HCT116 (cell line): ENCODE measurements at regions not wholly inside any gene's neighbourhood (a gene's known extent, or its start where the extent isn't known, plus 50 kb on each side); places are given as distances from the start of the nearest gene placed in this dataset.

Experiments
- ATAC-seq: fragments of 200-7000 bp; cut with Tn5 transposase; 2 replicates; pipeline ENCODE4 v1.9.1; 2020; ENCODE audit warnings: mild to moderate bottlenecking, moderate library complexity
- BruUV-seq: library from RNA; stranded (reverse); fragments of 400-500 nt; replicated peaks from 2 replicates; lab custom pipeline; 2021; lab: Mats Ljungman, UMichigan
- CTCF ChIA-PET: fragments of 300-600 bp; sonication (Branson Sonifier 250); formaldehyde crosslinking; loops from one replicate; lab custom pipeline; 2021; ENCODE audit warnings: antibody characterized with exemption; lab: Charles Lee
- POLR2A ChIA-PET: fragments of 300-600, 350-600 bp; sonication (Branson Sonifier 250); formaldehyde crosslinking; loops from one replicate; lab custom pipeline; 2021; ENCODE audit warnings: antibody characterized with exemption; lab: Charles Lee
- RAD21 ChIA-PET, 2 experiments: fragments of 300-600 bp; sonication (Branson Sonifier 250); formaldehyde crosslinking; loops; one replicate each; lab custom pipeline; 2023; ENCODE audit warnings: low total read pairs in 2 of 2; ENCODE audit not compliant: uncharacterized antibody in 2 of 2, unreplicated experiment in 2 of 2, low non-redundant PET in 1 of 2; lab: Charles Lee
- DNase-seq: peaks from one replicate; pipeline ENCODE4 v3.0.0-alpha.2; 2010; ENCODE audit warnings: low read depth, low spot score
- H2AFZ ChIP-seq: fragments of 200-600 bp; shearing (Covaris generic), sonication (generic); 2 replicates; pipeline ENCODE4 v1.6.1; 2017; ENCODE audit warnings: low read depth, mixed run types, mixed read lengths, antibody characterized with exemption, low read length; ENCODE audit not compliant: poor library complexity, severe bottlenecking
- H3K27ac ChIP-seq: 2 replicates; pipeline ENCODE4 v1.5.1; 2012; ENCODE audit warnings: low read depth, low read length
- H3K27me3 ChIP-seq: fragments of 200-600 bp; sonication (generic); 2 replicates; pipeline ENCODE4 v1.6.1; 2016; ENCODE audit warnings: mixed run types, low read length, mixed read lengths; ENCODE audit not compliant: insufficient read depth
- H3K36me3 ChIP-seq, 2 experiments: fragments of 200-500 bp in 1 of 2; fragments of 200-600 bp in 1 of 2; sonication (Bioruptor generic) in 1 of 2; sonication (generic) in 1 of 2; 2 replicates each; pipeline versions ENCODE4 v1.5.1 to v1.6.1; 2014 to 2016; ENCODE audit warnings: low read length in 2 of 2, inconsistent platforms in 1 of 2, mixed read lengths in 1 of 2, mixed run types in 1 of 2; ENCODE audit not compliant: insufficient read depth in 2 of 2, control insufficient read depth in 1 of 2
- H3K4me1 ChIP-seq, 2 experiments: fragments of 200-600 bp in 1 of 2; sonication (generic) in 1 of 2; 2 replicates each; pipeline versions ENCODE4 v1.5.1 to v1.6.1; 2012 to 2017; ENCODE audit warnings: low read length in 2 of 2, inconsistent platforms in 1 of 2, mild to moderate bottlenecking in 1 of 2, mixed read lengths in 1 of 2, mixed run types in 1 of 2, moderate library complexity in 1 of 2; ENCODE audit not compliant: insufficient read depth in 2 of 2, control insufficient read depth in 1 of 2
- H3K4me2 ChIP-seq: fragments of 200-600 bp; sonication (generic); 2 replicates; pipeline ENCODE4 v1.6.1; 2017; ENCODE audit warnings: mixed run types, low read length, mixed read lengths
- H3K4me3 ChIP-seq, 2 experiments: fragments of 200-600 bp in 1 of 2; sonication (generic) in 1 of 2; replicated peaks in 1 of 2; 2 replicates each; pipeline ENCODE4 v1.5.1; 2011 to 2016; ENCODE audit warnings: low read length in 2 of 2, control low read depth in 1 of 2, low read depth in 1 of 2, mild to moderate bottlenecking in 1 of 2, mixed read lengths in 1 of 2, mixed run types in 1 of 2
- H3K79me2 ChIP-seq: fragments of 200-600 bp; sonication (generic); 2 replicates; pipeline ENCODE4 v1.6.1; 2017; ENCODE audit warnings: mild to moderate bottlenecking, mixed run types, low read length, moderate library complexity, mixed read lengths; ENCODE audit not compliant: insufficient read depth
- H3K9ac ChIP-seq: fragments of 200-600 bp; sonication (generic); 2 replicates; pipeline ENCODE4 v1.6.1; 2016; ENCODE audit warnings: low read length, mixed read lengths
- H3K9me2 ChIP-seq: fragments of 200-600 bp; sonication (generic), shearing (Covaris generic); 2 replicates; pipeline ENCODE4 v1.6.1; 2017; ENCODE audit warnings: mixed run types, mild to moderate bottlenecking, moderate library complexity; ENCODE audit not compliant: insufficient read depth
- H3K9me3 ChIP-seq, 2 experiments: fragments of 200-500 bp in 1 of 2; fragments of 200-600 bp in 1 of 2; sonication (Bioruptor generic) in 1 of 2; sonication (generic) in 1 of 2; 2 replicates each; pipeline ENCODE4 v1.6.1; 2014 to 2017; ENCODE audit warnings: low read length in 2 of 2, mixed read lengths in 2 of 2, inconsistent platforms in 1 of 2, low read depth in 1 of 2, mild to moderate bottlenecking in 1 of 2, mixed run types in 1 of 2, moderate library complexity in 1 of 2; ENCODE audit not compliant: control insufficient read depth in 1 of 2, insufficient read depth in 1 of 2
- H4K20me1 ChIP-seq: fragments of 200-600 bp; sonication (generic), shearing (Covaris generic); 2 replicates; pipeline ENCODE4 v1.6.1; 2017; ENCODE audit warnings: mixed run types, mild to moderate bottlenecking, moderate library complexity; ENCODE audit not compliant: insufficient read depth
- ELF1 ChIP-seq: IDR thresholded peaks from 2 replicates; pipeline ENCODE4 v1.6.1; 2012; ENCODE audit warnings: low read depth, borderline replicate concordance
- FOSL1 ChIP-seq: IDR thresholded peaks from 2 replicates; pipeline ENCODE4 v1.6.1; 2012; ENCODE audit warnings: low read depth
- YY1 ChIP-seq: IDR thresholded peaks from 2 replicates; pipeline ENCODE4 v1.6.1; 2011; ENCODE audit warnings: low read length, low read depth, moderate library complexity, mild to moderate bottlenecking; ENCODE audit not compliant: insufficient replicate concordance; ENCODE audit errors: extremely low read depth
- ZNF274 ChIP-seq: fragments of 200-500 bp; sonication (Bioruptor generic); IDR thresholded peaks from 2 replicates; pipeline ENCODE4 v1.6.1; 2014; ENCODE audit warnings: mild to moderate bottlenecking, low read depth, low read length, inconsistent platforms
- intact Hi-C: fragments of 100-400 bp; cut with micrococcal nuclease; formaldehyde crosslinking; loops from 2 replicates; pipeline ENCODE4 v1.10.0; 2022
- TF ChIP-seq, protein P1 (sequence below): IDR thresholded peaks from 2 replicates; pipeline ENCODE4 v1.6.1; 2012; ENCODE audit warnings: low read depth

DNA sequence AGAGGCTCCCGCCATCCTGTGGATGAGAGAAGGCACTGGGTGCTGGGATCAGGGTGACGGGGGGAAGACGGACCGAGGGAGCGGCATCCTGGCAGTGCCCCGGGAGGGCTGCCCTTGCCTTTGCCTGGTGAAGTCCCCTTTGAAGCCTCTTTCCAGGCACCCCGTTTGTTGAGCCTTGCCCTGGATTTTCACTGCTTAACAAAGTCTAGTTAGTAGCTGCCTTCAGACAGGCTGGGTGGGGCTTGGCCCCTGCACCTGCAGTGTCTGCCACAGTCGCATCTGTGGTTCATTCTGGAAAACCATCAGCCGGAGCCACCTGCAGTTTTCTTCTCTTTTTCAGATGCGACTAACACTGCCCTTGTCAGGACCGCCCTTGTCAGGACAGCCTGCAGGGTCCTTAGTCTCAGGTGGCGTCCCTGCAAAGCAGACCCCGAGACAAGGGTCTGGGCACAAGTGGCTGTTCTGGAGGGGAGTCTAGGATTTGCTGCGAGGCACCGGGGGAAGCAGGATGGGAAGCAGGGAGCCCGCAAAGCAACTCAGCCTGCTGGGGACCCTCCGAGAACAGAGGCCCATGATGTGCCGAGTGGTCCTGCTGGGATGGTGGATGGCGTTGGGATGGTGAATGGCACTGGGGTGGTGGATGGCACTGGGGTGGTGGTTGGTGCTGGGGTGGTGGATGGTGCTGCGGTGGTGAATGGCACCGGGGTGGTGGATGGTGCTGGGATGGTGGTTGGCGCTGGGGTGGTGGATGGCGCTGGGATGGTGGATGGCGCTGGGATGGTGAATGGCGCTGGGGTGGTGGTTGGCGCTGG, 147.9 kb upstream of the COL5A1 start:
- no peaks in the 10 kb centered on the region for H4K20me1 ChIP-seq
- CTCF ChIA-PET = no interaction called here
- H2AFZ ChIP-seq = no peak overlapping the region
- no peak overlapping the region for H3K4me2 ChIP-seq
- H3K4me3 ChIP-seq = no peak overlapping the region
- ATAC-seq (no peak), DNase-seq (no peak)
- no peaks in the 10 kb centered on the region for H3K4me1 ChIP-seq
- RAD21 ChIA-PET = no interaction called here
- H3K9me2 ChIP-seq = no peaks in the 10 kb centered on the region
- TF ChIP-seq YY1 (no peak), FOSL1 (no peak), ELF1 (no peak), ZNF274 (no peak)
- TF ChIP-seq, protein P1, sequence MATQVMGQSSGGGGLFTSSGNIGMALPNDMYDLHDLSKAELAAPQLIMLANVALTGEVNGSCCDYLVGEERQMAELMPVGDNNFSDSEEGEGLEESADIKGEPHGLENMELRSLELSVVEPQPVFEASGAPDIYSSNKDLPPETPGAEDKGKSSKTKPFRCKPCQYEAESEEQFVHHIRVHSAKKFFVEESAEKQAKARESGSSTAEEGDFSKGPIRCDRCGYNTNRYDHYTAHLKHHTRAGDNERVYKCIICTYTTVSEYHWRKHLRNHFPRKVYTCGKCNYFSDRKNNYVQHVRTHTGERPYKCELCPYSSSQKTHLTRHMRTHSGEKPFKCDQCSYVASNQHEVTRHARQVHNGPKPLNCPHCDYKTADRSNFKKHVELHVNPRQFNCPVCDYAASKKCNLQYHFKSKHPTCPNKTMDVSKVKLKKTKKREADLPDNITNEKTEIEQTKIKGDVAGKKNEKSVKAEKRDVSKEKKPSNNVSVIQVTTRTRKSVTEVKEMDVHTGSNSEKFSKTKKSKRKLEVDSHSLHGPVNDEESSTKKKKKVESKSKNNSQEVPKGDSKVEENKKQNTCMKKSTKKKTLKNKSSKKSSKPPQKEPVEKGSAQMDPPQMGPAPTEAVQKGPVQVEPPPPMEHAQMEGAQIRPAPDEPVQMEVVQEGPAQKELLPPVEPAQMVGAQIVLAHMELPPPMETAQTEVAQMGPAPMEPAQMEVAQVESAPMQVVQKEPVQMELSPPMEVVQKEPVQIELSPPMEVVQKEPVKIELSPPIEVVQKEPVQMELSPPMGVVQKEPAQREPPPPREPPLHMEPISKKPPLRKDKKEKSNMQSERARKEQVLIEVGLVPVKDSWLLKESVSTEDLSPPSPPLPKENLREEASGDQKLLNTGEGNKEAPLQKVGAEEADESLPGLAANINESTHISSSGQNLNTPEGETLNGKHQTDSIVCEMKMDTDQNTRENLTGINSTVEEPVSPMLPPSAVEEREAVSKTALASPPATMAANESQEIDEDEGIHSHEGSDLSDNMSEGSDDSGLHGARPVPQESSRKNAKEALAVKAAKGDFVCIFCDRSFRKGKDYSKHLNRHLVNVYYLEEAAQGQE = no peak
- H3K79me2 ChIP-seq = no peaks in the 10 kb centered on the region
- POLR2A ChIA-PET = no interaction called here
- BruUV-seq = no TSS peak
- no peaks in the 10 kb centered on the region for H3K36me3 ChIP-seq
- intact Hi-C loops = no loop called here
- H3K9ac ChIP-seq = no peak overlapping the region
- H3K27ac ChIP-seq = no peak overlapping the region
- no peaks in the 10 kb centered on the region for H3K9me3 ChIP-seq
- H3K27me3 ChIP-seq = 0 out of 2 replicates have a peak, but pooled peaks cover 3% of the 10 kb centered on the region
